HepG2 (cell line): ENCODE measurements at regions not wholly inside any gene's neighbourhood (a gene's known extent, or its start where the extent isn't known, plus 50 kb on each side); places are given as distances from the start of the nearest gene placed in this dataset.

ENCODE experiments used
- ATAC-seq: fragments of 200-7000 bp; cut with Tn5 transposase; 3 replicates; pipeline ENCODE4 v1.9.1; 2020; ENCODE audit warnings: mild to moderate bottlenecking, moderate library complexity
- BruUV-seq: library from RNA; stranded (reverse); fragments of 400-500 nt; replicated peaks from 2 replicates; lab custom pipeline; 2021; lab: Mats Ljungman, UMichigan
- CTCF ChIA-PET: fragments of 300-600 bp; formaldehyde crosslinking; extraction: SDS; loops from one replicate; lab custom pipeline; 2021; ENCODE audit warnings: low total read pairs, inconsistent platforms, low intra/inter-chr PET ratio; lab: Yijun Ruan, JAX
- POLR2A ChIA-PET: fragments of 350-600 bp; sonication (Branson Sonifier 250); formaldehyde crosslinking; loops from one replicate; lab custom pipeline; 2020; ENCODE audit warnings: antibody characterized with exemption, inconsistent platforms; lab: Yijun Ruan, JAX
- DNase-seq: peaks from one replicate; pipeline ENCODE4 v3.0.0-alpha.2; 2015; ENCODE audit warnings: low spot score
- FAIRE-seq: peaks from 3 replicates; lab custom pipeline; 2011; peaks lifted over from hg19 to GRCh38; lab: Jason Lieb, UNC
- H2AFZ ChIP-seq: one replicate; pipeline ENCODE4 v1.6.1; 2011; ENCODE audit warnings: low read length, inconsistent platforms
- H3K27ac ChIP-seq: fragments of 300-600 bp; 3 replicates; pipeline ENCODE4 v1.8.0; 2011; ENCODE audit warnings: mixed run types, mild to moderate bottlenecking, mixed read lengths, low read length, inconsistent platforms; ENCODE audit not compliant: insufficient read depth; ENCODE audit errors: extremely low read length
- H3K27me3 ChIP-seq, 2 experiments: fragments of 200-600 bp in 1 of 2; 2 replicates in 1 of 2; 3 replicates in 1 of 2; pipeline versions ENCODE4 v1.6.0 to v1.8.0; 2011; ENCODE audit warnings: low read length in 2 of 2, mild to moderate bottlenecking in 2 of 2, moderate library complexity in 2 of 2, inconsistent platforms in 1 of 2; ENCODE audit not compliant: insufficient read depth in 2 of 2, control insufficient read depth in 1 of 2
- H3K36me3 ChIP-seq, 2 experiments: fragments of 200-600 bp in 1 of 2; replicated peaks in 1 of 2; 2 replicates in 1 of 2; 3 replicates in 1 of 2; pipeline versions ENCODE4 v1.5.1 to v1.8.0; 2011; ENCODE audit warnings: low read length in 2 of 2, inconsistent platforms in 1 of 2; ENCODE audit not compliant: insufficient read depth in 2 of 2, control insufficient read depth in 1 of 2
- H3K4me1 ChIP-seq: 2 replicates; pipeline ENCODE4 v1.5.1; 2012; ENCODE audit warnings: low read length, inconsistent platforms; ENCODE audit not compliant: insufficient read depth
- H3K4me2 ChIP-seq: 2 replicates; pipeline ENCODE4 v1.6.0; 2011; ENCODE audit warnings: low read depth, low read length, inconsistent platforms
- H3K4me3 ChIP-seq, 3 experiments: fragments of 200-600 bp in 1 of 3; sonication (generic), shearing (Covaris generic) in 1 of 3; replicated peaks in 1 of 3; 2 replicates each; pipeline ENCODE4 v1.5.1; 2011 to 2016; ENCODE audit warnings: low read length in 3 of 3, inconsistent platforms in 2 of 3, low read depth in 2 of 3, mild to moderate bottlenecking in 2 of 3, control low read depth in 1 of 3, mixed read lengths in 1 of 3; ENCODE audit not compliant: insufficient read depth in 1 of 3
- H3K79me2 ChIP-seq: one replicate; pipeline ENCODE4 v1.6.1; 2011; ENCODE audit warnings: low read length, inconsistent platforms; ENCODE audit not compliant: insufficient read depth
- H3K9ac ChIP-seq: 2 replicates; pipeline ENCODE4 v1.6.0; 2011; ENCODE audit warnings: mild to moderate bottlenecking, low read depth, low read length, inconsistent platforms; ENCODE audit not compliant: insufficient read depth
- H3K9me3 ChIP-seq: 2 replicates; pipeline ENCODE4 v1.5.1; 2012; ENCODE audit warnings: mild to moderate bottlenecking, low read length
- H4K20me1 ChIP-seq: 2 replicates; pipeline ENCODE4 v1.6.0; 2011; ENCODE audit warnings: inconsistent platforms, mild to moderate bottlenecking, low read length, moderate library complexity; ENCODE audit not compliant: insufficient read depth
- CTCF ChIP-seq: sonication (generic); formaldehyde crosslinking; IDR thresholded peaks from 2 replicates; pipeline ENCODE4 v1.5.0; 2020; ENCODE audit warnings: mild to moderate bottlenecking, missing genetic modification reagents, moderate library complexity
- DNMT3B ChIP-seq: conservative IDR thresholded peaks from 2 replicates; pipeline ENCODE4 v1.6.1; 2016; ENCODE audit warnings: missing biosample characterization, control low read depth
- ISX ChIP-seq: sonication (generic); formaldehyde crosslinking; conservative IDR thresholded peaks from 2 replicates; pipeline ENCODE4 v1.5.0; 2020; ENCODE audit warnings: missing genetic modification reagents
- MYNN ChIP-seq: sonication (generic); formaldehyde crosslinking; IDR thresholded peaks from 2 replicates; pipeline ENCODE4 v1.4.0; 2020; ENCODE audit warnings: mild to moderate bottlenecking, low read depth, missing genetic modification reagents
- NR1H2 ChIP-seq: sonication (generic); formaldehyde crosslinking; IDR thresholded peaks from 2 replicates; pipeline ENCODE4 v1.8.1; 2022; ENCODE audit warnings: low read depth, missing genetic modification reagents, borderline replicate concordance
- PATZ1 ChIP-seq: sonication (generic); formaldehyde crosslinking; IDR thresholded peaks from 2 replicates; pipeline ENCODE4 v1.4.0; 2020; ENCODE audit warnings: missing genetic modification reagents
- PBX3 ChIP-seq: sonication (generic); formaldehyde crosslinking; IDR thresholded peaks from 2 replicates; pipeline ENCODE4 v1.8.1; 2023; ENCODE audit warnings: missing genetic modification reagents, inconsistent platforms, borderline replicate concordance
- PCBP1 ChIP-seq: fragments of 200-400 bp; formaldehyde crosslinking; IDR thresholded peaks from 2 replicates; pipeline ENCODE4 v1.6.1; 2017; ENCODE audit warnings: mild to moderate bottlenecking, low read depth, low read length, borderline replicate concordance
- PLSCR1 ChIP-seq: sonication (generic); formaldehyde crosslinking; IDR thresholded peaks from 2 replicates; pipeline ENCODE4 v1.5.0; 2020; ENCODE audit warnings: missing genetic modification reagents, mild to moderate bottlenecking, borderline replicate concordance
- SMAD1 ChIP-seq: sonication (generic); formaldehyde crosslinking; IDR thresholded peaks from 2 replicates; pipeline ENCODE4 v1.4.0; 2020; ENCODE audit warnings: missing genetic modification reagents, low read depth, mild to moderate bottlenecking, borderline replicate concordance
- SMC3 ChIP-seq: IDR thresholded peaks from 2 replicates; pipeline ENCODE4 v1.6.1; 2011; ENCODE audit warnings: low read length, improper control_type of control experiment
- STAG1 ChIP-seq: sonication (generic); formaldehyde crosslinking; IDR thresholded peaks from 2 replicates; pipeline ENCODE4 v1.4.0; 2020; ENCODE audit warnings: missing genetic modification reagents
- ZNF225 ChIP-seq: sonication (generic); formaldehyde crosslinking; IDR thresholded peaks from 2 replicates; pipeline ENCODE4 v1.4.0; 2020; ENCODE audit warnings: mild to moderate bottlenecking, missing genetic modification reagents
- ZNF256 ChIP-seq: sonication (generic); formaldehyde crosslinking; conservative IDR thresholded peaks from 2 replicates; pipeline ENCODE4 v1.4.0; 2020; ENCODE audit warnings: missing genetic modification reagents
- ZNF296 ChIP-seq: sonication (generic); formaldehyde crosslinking; conservative IDR thresholded peaks from 2 replicates; pipeline ENCODE4 v1.5.0; 2020; ENCODE audit warnings: mild to moderate bottlenecking, missing genetic modification reagents
- ZNF619 ChIP-seq: sonication (generic); formaldehyde crosslinking; IDR thresholded peaks from 2 replicates; pipeline ENCODE4 v1.4.0; 2020; ENCODE audit warnings: mild to moderate bottlenecking, missing genetic modification reagents
- WGBS: methylation state at CpG from one replicate; pipeline ENCODE4 v1.1.6; 2017; ENCODE audit warnings: low lambda C conversion rate; 5-methylcytosine and 5-hydroxymethylcytosine counted together
- in situ Hi-C: cut with HindIII; loops from 2 replicates; pipeline ENCODE4 v1.10.0; 2017; ENCODE audit warnings: low pct_unique_long_range_greater_than_20kb; ENCODE audit not compliant: extremely low pct_ligation_motif_present
- intact Hi-C: fragments of 100-400 bp; cut with micrococcal nuclease; formaldehyde crosslinking; loops from one replicate; pipeline ENCODE4 v1.10.0; 2022; ENCODE audit not compliant: unreplicated experiment

- Histone ChIP-seq H3K27ac (no peak overlapping the region), H4K20me1 (no peaks in the 10 kb centered on the region), H3K4me3 (no peak overlapping the region), H3K4me1 (no peaks in the 10 kb centered on the region), H3K27me3 (no peaks in the 10 kb centered on the region), H3K9me3 (peaks cover 27% of the 10 kb centered on the region), H3K36me3 (no peaks in the 10 kb centered on the region), H3K9ac (no peak overlapping the region), H2AFZ (no peak overlapping the region), H3K79me2 (no peaks in the 10 kb centered on the region), H3K4me2 (no peak overlapping the region)
- FAIRE-seq (peak; percentile 32), DNase-seq (peak; percentile 16), ATAC-seq (peak; percentile 89)
- ChIA-PET POLR2A (no interaction called here), CTCF (no interaction called here)
- TF ChIP-seq NR1H2 (CRISPR knock-in tag) (no peak), MYNN (CRISPR knock-in tag) (no peak), ZNF225 (no peak), PCBP1 (no peak), DNMT3B (CRISPR knock-in tag) (no peak), ZNF619 (CRISPR knock-in tag) (no peak), PBX3 (CRISPR knock-in tag) (no peak), CTCF (CRISPR knock-in tag) (peak; percentile 59), SMAD1 (CRISPR knock-in tag) (no peak), SMC3 (peak; percentile 41; the same call in 1 of the 2 replicates), ZNF256 (CRISPR knock-in tag) (no peak), PATZ1 (CRISPR knock-in tag) (no peak), ZNF296 (CRISPR knock-in tag) (no peak), PLSCR1 (CRISPR knock-in tag) (no peak), STAG1 (CRISPR knock-in tag) (peak; percentile 55), ISX (CRISPR knock-in tag) (no peak)
- BruUV-seq = no TSS peak
- intact Hi-C loops (loop anchor here (10.0 kb wide), 2 partner anchors 633 to 1963 kb away; partner anchors contain the start of gene EFNB2), in situ Hi-C loops (loop anchor here (25.0 kb wide), 1 partner anchor 1966 kb away; the partner anchor contains the start of gene EFNB2)
- WGBS = 11% methylated on average over 8 of the region's 12 CpGs
Observed at GRCh38 chr13:104571161-104571892, 1505.1 kb upstream of the SLC10A2 start.
